Fibroblast of lung (primary cell): ENCODE measurements at regions not wholly inside any gene's neighbourhood (a gene's known extent, or its start where the extent isn't known, plus 50 kb on each side); places are given as distances from the start of the nearest gene placed in this dataset.

Experiments
- CTCF ChIP-seq, 2 donors: IDR thresholded peaks in 1 of 2; conservative IDR thresholded peaks in 1 of 2; 1 replicate in 1 of 2; 2 replicates in 1 of 2; pipeline ENCODE4 v1.5.1; 2011 to 2012; ENCODE audit warnings: low read length in 2 of 2, control low read depth in 1 of 2, inconsistent platforms in 1 of 2, low read depth in 1 of 2, mild to moderate bottlenecking in 1 of 2
- EZH2 ChIP-seq: IDR thresholded peaks from 2 replicates; pipeline ENCODE4 v1.5.1; 2012; ENCODE audit warnings: low read length, control low read depth, mild to moderate bottlenecking; ENCODE audit errors: missing control alignments

GRCh38 chr11:91756829-91757480, 467.7 kb upstream of the FAT3 start:
- TF ChIP-seq CTCF (conservative IDR thresholded peaks at IDR 0.05 in 1 of 2, IDR thresholded peaks at IDR 0.05 in 1 of 2; ENCODE audit: low read depth in 1 of 2, low read length in 2 of 2) (no peak), EZH2 (no peak)
